ENCODE measurements at regions not wholly inside any gene's neighbourhood (a gene's known extent, or its start where the extent isn't known, plus 50 kb on each side); places are given as distances from the start of the nearest gene placed in this dataset.

DNA sequence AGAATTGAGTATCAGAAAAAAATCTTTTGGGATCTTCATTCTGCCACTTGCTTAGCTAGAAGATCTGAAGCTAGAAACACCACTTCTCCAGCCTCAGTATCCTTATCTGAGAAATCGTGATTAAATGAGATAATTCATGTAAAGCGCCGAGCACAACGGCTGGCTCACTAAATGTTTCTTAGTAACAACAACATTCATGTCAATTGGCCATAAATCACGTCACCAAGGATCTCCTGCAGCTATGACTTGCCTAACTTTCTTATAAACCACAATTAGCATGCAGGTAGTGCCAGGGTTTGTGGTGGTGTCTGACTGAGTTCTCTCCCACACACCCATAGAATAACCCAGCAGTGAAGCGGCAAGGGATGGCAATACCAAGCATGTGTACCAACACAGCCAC is 501.3 kb downstream of the EFNB2 start:
- TF ChIP-seq, protein P1, sequence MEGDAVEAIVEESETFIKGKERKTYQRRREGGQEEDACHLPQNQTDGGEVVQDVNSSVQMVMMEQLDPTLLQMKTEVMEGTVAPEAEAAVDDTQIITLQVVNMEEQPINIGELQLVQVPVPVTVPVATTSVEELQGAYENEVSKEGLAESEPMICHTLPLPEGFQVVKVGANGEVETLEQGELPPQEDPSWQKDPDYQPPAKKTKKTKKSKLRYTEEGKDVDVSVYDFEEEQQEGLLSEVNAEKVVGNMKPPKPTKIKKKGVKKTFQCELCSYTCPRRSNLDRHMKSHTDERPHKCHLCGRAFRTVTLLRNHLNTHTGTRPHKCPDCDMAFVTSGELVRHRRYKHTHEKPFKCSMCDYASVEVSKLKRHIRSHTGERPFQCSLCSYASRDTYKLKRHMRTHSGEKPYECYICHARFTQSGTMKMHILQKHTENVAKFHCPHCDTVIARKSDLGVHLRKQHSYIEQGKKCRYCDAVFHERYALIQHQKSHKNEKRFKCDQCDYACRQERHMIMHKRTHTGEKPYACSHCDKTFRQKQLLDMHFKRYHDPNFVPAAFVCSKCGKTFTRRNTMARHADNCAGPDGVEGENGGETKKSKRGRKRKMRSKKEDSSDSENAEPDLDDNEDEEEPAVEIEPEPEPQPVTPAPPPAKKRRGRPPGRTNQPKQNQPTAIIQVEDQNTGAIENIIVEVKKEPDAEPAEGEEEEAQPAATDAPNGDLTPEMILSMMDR (IDR thresholded peaks at IDR 0.05; ENCODE audit: low read depth, low read length): no peak
- TF ChIP-seq EZH2phosphoT487 (IDR thresholded peaks at IDR 0.05; ENCODE audit: low read depth): no peak

All from OCI-LY3 (cell line).